ENCODE measurements at regions not wholly inside any gene's neighbourhood (a gene's known extent, or its start where the extent isn't known, plus 50 kb on each side); places are given as distances from the start of the nearest gene placed in this dataset.

DNA sequence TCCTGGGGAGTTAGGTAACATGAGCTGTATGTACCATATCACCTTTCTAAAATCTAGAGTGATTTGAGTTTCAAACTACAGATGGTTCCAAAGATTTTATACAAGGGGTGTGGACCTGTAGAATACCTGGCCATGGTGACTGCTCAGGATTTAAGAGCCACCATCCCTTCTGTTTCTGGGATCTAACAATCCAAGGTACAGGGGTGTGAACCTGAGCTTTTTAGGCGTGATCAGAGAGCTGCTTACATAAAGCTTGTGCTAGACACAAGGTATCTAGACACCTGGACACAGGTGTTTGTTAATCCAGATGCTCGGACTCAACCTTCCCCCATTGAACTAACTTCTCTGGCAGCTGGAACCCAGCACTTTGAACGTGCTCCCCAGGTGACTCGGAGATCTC, 516.4 kb downstream of the RPS24 start:
- H3K36me3 Mint-ChIP-seq, result no peaks in the 10 kb centered on the region
- DNase-seq, result no peak
- H3K9me3 Mint-ChIP-seq, result peaks cover 0 to 10% (median 0%) of the 10 kb centered on the region in 7 donors
- no peak overlapping the region for H3K4me3 Mint-ChIP-seq
- H3K27ac Mint-ChIP-seq, result no peak overlapping the region
- no peaks in the 10 kb centered on the region for H3K4me1 Mint-ChIP-seq
- ATAC-seq (ENCODE audit: low read depth in 2 of 2), result no peak
- peaks cover 27 to 45% (median 29%) of the 10 kb centered on the region in 3 donors for H3K27me3 Mint-ChIP-seq

DNA sequence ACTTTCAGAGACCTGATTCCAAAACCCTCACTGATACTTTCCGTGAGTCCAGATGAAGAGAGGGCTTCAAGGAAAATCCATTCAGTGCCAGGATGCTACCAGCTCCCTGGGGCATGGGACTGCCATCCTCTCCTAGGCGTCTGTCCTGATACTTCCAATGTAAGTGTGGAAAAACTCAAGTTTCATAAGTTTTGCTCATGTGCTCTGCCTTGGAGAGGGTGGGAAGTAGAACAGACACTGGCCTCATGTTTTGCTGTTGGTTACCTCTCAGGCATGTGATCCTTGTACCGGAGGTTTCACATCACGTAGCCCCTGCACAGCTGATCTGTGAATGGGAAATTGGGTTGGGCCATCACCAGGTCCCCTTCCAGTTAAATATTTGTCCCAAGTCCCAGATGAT, 517.1 kb downstream of the RPS24 start:
- Mint-ChIP-seq H3K4me3 (no peak overlapping the region), H3K27ac (no peak overlapping the region), H3K4me1 (no peaks in the 10 kb centered on the region), H3K27me3 (peaks cover 28 to 41% (median 29%) of the 10 kb centered on the region in 3 donors), H3K36me3 (no peaks in the 10 kb centered on the region), H3K9me3 (peaks cover 0 to 10% (median 0%) of the 10 kb centered on the region in 7 donors)
- DNase-seq, result no peak
- ATAC-seq (ENCODE audit: low read depth in 2 of 2), result no peak

DNA sequence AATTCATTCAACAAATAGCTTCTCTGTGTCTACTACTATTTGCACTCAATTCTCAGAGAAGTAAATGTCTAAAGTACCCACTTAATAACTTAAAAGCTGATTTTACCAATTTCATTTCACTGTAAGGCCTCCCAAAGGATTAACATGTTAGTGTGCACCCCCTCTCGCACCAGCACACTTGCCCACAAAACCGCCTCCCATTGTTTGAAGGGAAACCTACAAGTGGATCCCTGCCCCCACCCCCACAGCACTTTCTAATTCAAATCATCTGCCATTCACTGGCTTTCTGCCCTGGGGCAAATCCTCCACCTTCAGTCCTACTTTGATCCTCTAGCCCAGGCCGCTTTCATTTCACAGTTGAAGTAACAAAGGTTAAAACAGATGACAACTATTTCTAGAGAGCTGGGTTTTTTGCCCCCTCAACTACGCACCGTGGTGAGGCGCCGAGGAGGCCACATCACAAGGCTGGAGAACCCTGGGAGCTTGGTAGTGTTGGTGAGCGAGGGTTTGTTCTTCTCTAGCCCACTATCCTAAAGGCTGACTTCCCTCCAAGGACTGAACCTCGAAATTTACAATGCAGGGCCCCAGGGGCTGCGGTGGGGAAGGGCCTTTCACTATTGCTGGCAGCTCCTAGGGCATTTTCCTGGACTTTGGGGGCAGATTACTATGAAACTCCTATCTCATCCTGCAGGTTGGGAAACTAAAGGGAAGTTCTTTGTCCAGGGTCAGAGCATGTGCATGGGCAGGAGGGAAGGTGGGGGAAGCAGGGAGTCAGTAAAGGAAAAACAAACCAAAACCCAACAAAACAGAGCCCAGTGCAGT, 517.4 kb upstream of the ZMIZ1 start:
- DNase-seq (no peak), ATAC-seq (ENCODE audit: low read depth in 2 of 2) (no peak)
- Mint-ChIP-seq H3K36me3 (no peaks in the 10 kb centered on the region), H3K4me3 (no peak overlapping the region), H3K27me3 (peaks cover 28 to 41% (median 29%) of the 10 kb centered on the region in 3 donors), H3K4me1 (no peaks in the 10 kb centered on the region), H3K9me3 (peaks cover 0 to 10% (median 0%) of the 10 kb centered on the region in 7 donors), H3K27ac (no peak overlapping the region)

DNA sequence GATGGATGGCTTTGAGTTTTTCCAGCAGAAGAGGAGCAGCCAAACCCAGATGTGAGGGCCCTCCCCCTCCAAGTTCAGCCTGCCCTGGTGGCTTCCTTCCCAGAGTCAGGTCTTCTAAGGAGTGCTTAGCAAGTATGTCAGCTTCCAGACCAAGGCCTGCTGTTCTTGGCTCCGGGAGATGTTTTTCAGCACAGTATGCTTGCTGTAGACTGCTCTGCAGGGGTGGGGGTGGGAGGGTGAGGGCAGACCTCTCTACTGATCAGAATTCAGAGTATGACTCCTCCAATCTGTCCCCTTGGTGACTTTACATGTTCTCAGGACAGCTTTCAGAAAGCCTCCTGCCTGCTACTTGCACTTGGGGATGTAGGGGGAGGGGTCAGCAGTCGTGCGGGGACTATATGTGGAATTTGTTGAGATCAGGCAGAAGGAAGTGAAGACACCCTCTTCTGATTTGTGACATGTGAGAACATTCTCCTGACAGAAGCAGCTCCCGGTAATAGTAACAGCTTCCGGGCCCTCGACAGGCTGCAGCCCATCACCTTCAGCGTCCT, 516.4 kb upstream of the ZMIZ1 start:
- Mint-ChIP-seq H3K36me3 (no peaks in the 10 kb centered on the region), H3K27me3 (peaks cover 28 to 41% (median 29%) of the 10 kb centered on the region in 3 donors), H3K4me3 (peak overlapping the region in 1 of 8 donors; percentile 57), H3K4me1 (no peaks in the 10 kb centered on the region), H3K27ac (peak overlapping the region in 1 of 6 donors; percentile 92), H3K9me3 (peaks cover 0 to 10% (median 0%) of the 10 kb centered on the region in 7 donors)
- DNase-seq, result no peak
- no peak for ATAC-seq (ENCODE audit: low read depth in 2 of 2)

DNA sequence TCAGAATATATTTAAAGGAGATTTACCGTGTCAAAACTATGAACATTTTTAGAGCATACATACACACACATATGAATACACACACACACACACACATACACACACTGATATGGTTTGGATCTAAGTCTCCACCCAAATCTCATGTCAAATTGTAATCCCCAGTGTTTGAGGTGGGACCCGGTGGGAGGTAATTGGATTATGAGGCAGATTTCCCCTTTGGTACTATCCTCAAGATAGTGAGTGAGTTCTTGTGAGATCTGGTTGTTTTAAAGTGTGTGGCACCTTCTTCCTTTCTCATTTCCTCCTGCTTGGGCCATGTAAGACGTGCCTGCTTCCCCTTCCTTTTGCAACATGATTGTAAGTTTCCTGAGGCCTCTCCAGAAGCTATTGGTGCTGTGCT, 515.0 kb upstream of the ZMIZ1 start:
- no peak overlapping the region for H3K4me3 Mint-ChIP-seq
- H3K36me3 Mint-ChIP-seq, result no peaks in the 10 kb centered on the region
- H3K27me3 Mint-ChIP-seq, result peaks cover 15 to 36% (median 16%) of the 10 kb centered on the region in 3 donors
- H3K27ac Mint-ChIP-seq, result no peak overlapping the region
- ATAC-seq (ENCODE audit: low read depth in 2 of 2) (no peak), DNase-seq (no peak)
- H3K4me1 Mint-ChIP-seq, result no peaks in the 10 kb centered on the region
- peaks cover 0 to 10% (median 0%) of the 10 kb centered on the region in 7 donors for H3K9me3 Mint-ChIP-seq

DNA sequence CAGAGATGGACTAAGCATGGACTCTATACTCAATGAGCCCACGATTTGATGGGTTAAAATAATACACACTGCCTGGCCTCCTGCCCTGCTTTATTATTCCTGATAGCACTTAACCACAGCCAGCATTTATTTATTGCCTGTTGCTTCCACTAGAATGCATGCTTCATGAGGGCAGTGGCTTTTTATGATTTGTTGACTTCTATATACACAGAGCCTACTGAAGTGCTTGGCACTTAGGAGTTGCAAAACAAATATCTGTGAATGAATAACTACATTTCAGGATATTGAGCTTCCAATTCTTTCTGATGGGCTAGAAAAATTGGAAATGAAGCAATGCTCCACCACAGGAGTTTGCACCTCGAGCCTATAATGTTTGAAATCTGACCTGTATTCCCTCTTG, 513.6 kb upstream of the ZMIZ1 start:
- ATAC-seq (ENCODE audit: low read depth in 2 of 2) (no peak), DNase-seq (no peak)
- Mint-ChIP-seq H3K36me3 (no peaks in the 10 kb centered on the region), H3K27me3 (peaks cover 13 to 25% (median 14%) of the 10 kb centered on the region in 3 donors), H3K9me3 (peaks cover 0 to 10% (median 0%) of the 10 kb centered on the region in 7 donors), H3K4me3 (no peak overlapping the region), H3K27ac (no peak overlapping the region), H3K4me1 (no peaks in the 10 kb centered on the region)

DNA sequence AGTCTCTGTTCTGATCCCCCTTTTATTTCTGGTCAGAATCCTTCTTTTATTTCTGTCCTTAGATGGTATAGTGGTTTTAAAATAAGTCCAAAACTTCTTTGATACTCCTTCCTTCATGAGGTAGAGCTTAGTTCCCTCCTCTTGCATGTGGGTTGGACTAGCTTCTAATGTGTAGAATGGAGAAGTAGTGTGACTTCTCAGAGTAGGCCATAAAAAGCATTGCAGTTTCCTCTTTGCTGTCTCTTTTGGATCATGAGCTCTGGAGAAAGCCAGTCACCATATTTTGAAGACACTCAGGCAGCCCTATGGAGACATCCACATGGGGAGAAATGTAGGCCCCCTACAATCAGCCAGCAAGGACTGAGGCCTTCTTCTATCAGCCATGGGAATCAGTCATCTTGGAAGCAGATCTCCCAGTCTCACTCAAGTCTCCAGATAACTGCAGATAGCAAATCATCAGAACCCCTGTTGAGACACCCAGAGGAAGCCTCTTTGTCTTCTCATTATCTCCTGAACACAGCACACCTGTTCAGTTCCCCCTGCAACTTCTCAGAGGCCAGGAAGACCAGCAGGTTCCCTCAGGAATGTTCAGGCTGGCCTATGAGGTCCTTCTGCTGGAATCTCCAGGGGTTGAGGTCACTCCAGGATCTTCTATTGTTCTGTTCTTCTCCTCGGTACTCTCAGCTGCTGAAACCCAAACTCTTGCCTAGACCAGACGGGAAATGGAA, 511.9 kb upstream of the ZMIZ1 start:
- ATAC-seq (ENCODE audit: low read depth in 2 of 2) (no peak), DNase-seq (no peak)
- H3K4me3 Mint-ChIP-seq, result peak overlapping the region in 1 of 8 donors; percentile 69
- H3K36me3 Mint-ChIP-seq, result no peaks in the 10 kb centered on the region
- no peaks in the 10 kb centered on the region for H3K4me1 Mint-ChIP-seq
- peaks cover 2 to 16% (median 15%) of the 10 kb centered on the region in 3 donors for H3K27me3 Mint-ChIP-seq
- peaks cover 0 to 10% (median 0%) of the 10 kb centered on the region in 7 donors for H3K9me3 Mint-ChIP-seq
- H3K27ac Mint-ChIP-seq, result no peak overlapping the region

- Mint-ChIP-seq H3K27ac (no peak overlapping the region), H3K4me1 (no peaks in the 10 kb centered on the region), H3K27me3 (peaks cover 7 to 19% (median 16%) of the 10 kb centered on the region in 3 donors), H3K4me3 (peak overlapping the region in 2 of 8 donors; percentile 1 to 69), H3K36me3 (no peaks in the 10 kb centered on the region), H3K9me3 (peaks cover 0 to 10% (median 0%) of the 10 kb centered on the region in 7 donors)
- DNase-seq (no peak), ATAC-seq (ENCODE audit: low read depth in 2 of 2) (no peak)
Observed at GRCh38 chr10:78557433-78557925, 511.3 kb upstream of the ZMIZ1 start.

DNA sequence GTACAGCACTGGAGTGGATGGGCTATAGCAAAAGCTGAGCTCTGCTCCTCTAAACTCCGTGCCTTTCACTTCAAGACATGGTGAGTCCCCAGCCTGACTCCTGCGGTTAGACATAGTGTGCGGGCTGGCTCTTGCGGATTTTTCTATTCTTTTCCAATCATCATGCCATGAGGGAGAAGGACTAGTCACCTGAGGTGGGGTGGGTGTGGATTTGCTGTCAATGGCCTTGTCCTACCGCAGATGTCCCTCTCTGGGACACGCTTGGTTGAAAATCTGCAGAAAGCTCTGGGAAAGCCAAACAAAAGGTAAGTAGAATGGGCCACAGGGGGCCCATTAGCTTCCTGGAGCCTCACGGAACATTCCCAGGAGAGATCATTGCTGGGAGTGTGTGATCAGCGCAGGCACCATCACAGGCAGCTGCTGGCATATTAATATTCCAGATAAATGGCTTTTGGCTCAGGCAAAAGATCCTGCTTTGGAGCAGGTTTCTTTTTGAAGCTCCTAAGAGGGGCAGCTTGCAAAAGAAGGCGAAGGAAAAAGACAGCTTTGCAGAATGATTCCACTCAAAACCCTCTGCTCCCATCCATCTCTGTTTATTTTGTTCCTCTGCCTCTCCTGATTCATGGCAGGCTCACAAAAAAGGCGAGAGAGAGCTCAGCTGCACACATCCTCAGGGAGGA, 509.0 kb upstream of the ZMIZ1 start:
- DNase-seq, result no peak
- peak overlapping the region in 1 of 8 donors; percentile 21 for H3K4me3 Mint-ChIP-seq
- H3K27me3 Mint-ChIP-seq, result peaks cover 15 to 24% (median 15%) of the 10 kb centered on the region in 3 donors
- peaks cover 0 to 3% (median 0%) of the 10 kb centered on the region in 7 donors for H3K9me3 Mint-ChIP-seq
- no peaks in the 10 kb centered on the region for H3K36me3 Mint-ChIP-seq
- H3K27ac Mint-ChIP-seq, result no peak overlapping the region
- no peaks in the 10 kb centered on the region for H3K4me1 Mint-ChIP-seq
- no peak for ATAC-seq (ENCODE audit: low read depth in 2 of 2)

- Mint-ChIP-seq H3K4me3 (no peak overlapping the region), H3K27ac (no peak overlapping the region), H3K36me3 (no peaks in the 10 kb centered on the region), H3K4me1 (no peaks in the 10 kb centered on the region), H3K27me3 (peaks cover 16 to 30% (median 17%) of the 10 kb centered on the region in 3 donors), H3K9me3 (peaks cover 0 to under 1% (median 0%) of the 10 kb centered on the region in 7 donors)
- DNase-seq (no peak), ATAC-seq (ENCODE audit: low read depth in 2 of 2) (no peak)
Observed at GRCh38 chr10:78560341-78560688, 508.5 kb upstream of the ZMIZ1 start.

GRCh38 chr10:78563314-78563713, 505.5 kb upstream of the ZMIZ1 start:
- Mint-ChIP-seq H3K9me3 (peaks cover 0 to 2% (median 0%) of the 10 kb centered on the region in 7 donors), H3K36me3 (no peaks in the 10 kb centered on the region), H3K4me1 (no peaks in the 10 kb centered on the region), H3K27ac (no peak overlapping the region), H3K4me3 (no peak overlapping the region), H3K27me3 (peaks cover 17 to 39% (median 18%) of the 10 kb centered on the region in 3 donors)
- no peak for ATAC-seq (ENCODE audit: low read depth in 2 of 2)
- no peak for DNase-seq

GRCh38 chr10:78565841-78566240, 502.9 kb upstream of the ZMIZ1 start:
- H3K4me1 Mint-ChIP-seq, result no peaks in the 10 kb centered on the region

More at GRCh38 chr10:78565841-78566240, 502.9 kb upstream of the ZMIZ1 start:
- ATAC-seq (ENCODE audit: low read depth in 2 of 2), result no peak
- Mint-ChIP-seq H3K27me3 (peaks cover 26 to 51% (median 33%) of the 10 kb centered on the region in 3 donors), H3K4me3 (no peak overlapping the region), H3K9me3 (peaks cover 0 to 2% (median 0%) of the 10 kb centered on the region in 7 donors), H3K27ac (no peak overlapping the region), H3K36me3 (no peaks in the 10 kb centered on the region)
- no peak for DNase-seq

All from naive B cell (primary cell).